Inflammatory macrophage (primary cell): ENCODE measurements at regions not wholly inside any gene's neighbourhood (a gene's known extent, or its start where the extent isn't known, plus 50 kb on each side); places are given as distances from the start of the nearest gene placed in this dataset.
A peak's percentile ranks its signal among the peaks of the same experiment; 100 is the strongest.

Source experiments
- DNase-seq, 2 donors: peaks; one replicate each; pipeline ENCODE4 v3.0.0-alpha.2; 2020 to 2022

DNA sequence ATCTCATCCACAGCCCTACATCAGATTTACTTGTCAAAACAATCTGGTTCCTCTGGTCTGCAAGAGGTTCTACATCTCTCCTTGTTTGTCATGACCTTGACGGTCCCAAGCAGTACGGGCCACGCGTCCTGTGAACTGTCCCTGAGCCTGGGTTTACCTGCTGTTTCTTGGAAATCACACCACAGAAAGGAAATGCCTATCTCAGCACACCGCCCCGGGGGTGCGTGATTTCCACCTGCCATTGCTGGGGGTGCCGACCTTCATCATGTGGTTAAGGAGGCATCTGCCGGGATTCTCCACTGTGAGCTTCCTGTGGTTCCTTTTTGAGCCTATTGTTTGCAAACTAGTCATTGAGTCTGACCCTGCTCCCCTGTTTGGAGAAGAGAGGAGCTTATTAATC lies 1363.4 kb downstream of the BRD1 start:
- no peak for DNase-seq

DNA sequence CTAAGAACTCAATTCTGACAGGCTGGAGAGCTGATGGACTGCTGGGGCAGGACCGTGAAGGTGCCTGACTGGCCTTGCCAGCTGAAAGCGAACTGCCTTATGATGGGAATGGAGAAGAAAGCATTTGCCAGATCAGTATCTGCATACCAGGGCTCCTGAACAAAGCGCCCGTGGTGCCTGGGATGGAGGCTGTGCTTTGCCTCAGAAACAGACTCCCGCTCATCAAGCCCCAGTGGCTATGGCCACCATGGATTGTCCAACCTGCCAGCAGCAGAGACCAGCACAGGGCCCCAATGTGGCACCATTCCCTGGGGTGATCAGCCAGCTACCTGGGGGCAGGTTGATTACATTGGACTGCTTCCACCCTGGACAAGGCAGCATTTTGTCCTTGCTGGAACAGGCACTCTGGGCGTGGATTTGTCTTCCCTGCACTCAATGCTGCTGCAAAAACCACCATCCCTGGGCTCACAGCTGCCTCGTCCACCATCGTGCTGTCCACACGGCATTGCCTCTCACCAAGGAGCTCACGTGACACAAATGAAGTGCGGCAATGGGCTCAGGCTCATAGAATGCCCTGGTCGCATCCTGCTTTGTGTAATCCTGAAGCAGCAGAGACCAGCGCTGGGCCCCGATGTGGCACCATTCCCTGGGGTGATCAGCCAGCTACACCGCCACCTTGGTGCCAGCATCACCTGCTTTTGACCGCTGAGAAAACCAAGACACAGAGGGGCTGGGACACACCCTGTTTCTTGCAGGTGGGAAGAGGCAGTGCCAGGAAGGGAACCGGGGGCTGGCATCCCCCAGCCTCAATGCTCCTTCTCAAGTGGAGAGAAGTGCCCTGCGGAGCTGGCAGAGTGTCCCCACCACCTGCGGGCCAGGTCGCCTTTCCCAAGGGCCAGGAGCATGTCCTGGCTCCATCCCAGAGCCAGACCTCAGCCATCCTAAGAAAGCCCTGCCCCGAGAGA lies 1367.5 kb downstream of the BRD1 start:
- no peak for DNase-seq

DNA sequence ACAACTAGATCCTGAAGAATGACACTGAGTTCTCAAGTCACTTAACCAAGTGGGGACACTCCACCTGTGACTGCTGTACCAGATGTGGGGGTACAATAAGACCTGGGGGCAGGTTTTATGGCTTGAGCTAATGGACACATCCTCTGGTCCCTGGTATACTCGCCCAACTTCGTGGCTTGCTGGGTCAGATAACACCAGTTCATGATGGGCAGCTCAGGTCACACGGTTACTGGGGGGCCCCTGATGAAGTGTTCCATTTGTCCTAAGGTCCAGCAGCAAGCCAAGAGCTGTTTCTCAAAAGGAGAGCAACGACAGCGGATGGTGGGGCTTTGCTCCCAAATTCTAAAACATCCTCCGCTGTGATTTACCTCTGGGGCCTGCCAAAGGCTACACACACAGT lies 1368.4 kb downstream of the BRD1 start:
- DNase-seq, result no peak

DNA sequence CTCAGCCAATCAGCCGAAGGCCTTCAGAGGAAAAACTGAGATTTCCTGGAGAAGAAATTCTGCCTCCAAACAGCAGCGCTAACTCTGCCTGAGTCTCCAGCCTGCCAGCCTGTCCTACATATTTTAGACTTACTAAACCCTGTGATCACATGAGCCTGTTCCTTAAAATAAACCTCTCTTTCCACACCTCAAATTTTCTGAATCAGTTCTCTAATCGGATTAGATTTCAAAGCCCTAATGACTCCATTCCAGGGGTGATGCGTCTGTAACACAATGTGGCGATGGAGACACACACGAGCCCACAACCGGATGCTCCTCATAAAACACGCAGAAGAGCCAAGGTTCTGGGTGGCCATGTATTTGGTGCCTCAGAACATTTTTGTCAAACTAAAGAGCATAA lies 1371.2 kb downstream of the BRD1 start:
- DNase-seq, result peak in 1 of 2 donors; percentile 35

DNA sequence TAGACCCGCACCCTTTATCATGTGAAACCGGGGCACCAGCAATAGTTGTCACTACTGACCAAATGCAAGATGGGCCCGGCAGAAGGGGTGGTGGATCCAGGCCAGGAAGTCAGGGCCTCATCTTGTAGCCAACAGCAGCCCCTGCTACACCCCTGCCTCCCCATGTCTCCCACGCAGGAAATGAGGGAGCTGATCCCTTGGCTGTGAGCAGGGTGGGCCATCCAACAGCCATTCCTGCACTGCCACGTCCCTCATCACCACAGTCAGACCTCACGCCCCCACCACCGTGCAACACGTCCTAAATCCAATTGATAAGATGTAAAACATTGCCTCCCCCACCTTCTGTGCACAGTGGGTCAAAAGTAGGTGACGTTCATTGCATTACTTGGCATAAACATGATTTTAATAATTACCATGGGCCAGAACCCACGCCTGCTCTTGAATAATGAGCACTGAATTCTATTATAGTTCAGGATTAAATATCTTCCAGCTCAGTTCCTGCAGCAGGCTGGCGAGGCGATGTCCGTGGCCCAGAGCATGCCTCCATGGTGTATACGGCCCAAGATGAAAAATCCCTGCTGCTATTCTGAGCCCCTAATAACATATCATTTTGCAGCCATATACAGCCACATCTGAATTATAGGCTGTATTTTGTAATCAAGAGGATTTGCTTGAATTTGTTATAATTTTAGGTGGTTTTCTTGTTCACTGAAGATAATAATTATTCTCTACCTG lies 1373.8 kb downstream of the BRD1 start:
- no peak for DNase-seq

DNA sequence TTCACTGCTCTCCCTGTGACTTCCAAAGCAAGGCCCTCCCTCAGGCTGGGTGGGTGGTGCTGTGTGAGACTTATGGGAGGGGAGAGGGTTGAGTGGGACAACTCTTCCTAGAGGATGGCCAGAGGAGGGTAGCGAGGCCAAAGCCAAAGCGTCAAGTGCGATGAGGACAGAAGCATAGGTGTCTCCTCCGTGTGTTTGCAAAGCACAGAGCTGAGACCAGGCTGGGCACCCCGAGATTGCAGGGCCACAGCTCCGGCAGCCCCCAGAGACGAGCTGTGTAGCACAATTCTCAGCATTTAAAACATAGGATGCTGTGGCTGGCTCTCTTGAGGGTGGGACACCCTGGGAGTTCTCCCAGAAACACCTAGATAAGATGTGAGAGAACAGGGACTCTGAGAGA lies 1374.5 kb downstream of the BRD1 start:
- no peak for DNase-seq

DNA sequence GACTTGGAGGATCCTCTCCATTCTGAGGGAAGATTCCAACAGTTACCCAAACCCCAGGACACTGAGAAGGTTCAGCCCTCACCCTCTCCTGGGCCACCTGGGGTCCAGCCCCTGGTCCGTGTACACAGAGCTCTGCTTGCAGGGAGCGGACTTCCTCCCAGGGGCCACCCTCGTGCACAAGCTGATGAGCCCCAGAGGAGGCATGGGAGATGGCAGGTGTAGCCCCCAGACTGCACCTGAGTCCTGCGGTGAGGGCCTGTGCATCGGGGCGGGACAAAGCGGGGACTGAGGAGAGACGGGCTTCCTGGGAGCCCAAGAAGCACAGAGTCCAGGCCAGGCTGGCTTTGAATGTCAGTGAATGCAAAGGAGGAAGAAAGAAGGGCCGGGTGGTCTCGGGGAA lies 1374.9 kb downstream of the BRD1 start:
- DNase-seq, result no peak

DNA sequence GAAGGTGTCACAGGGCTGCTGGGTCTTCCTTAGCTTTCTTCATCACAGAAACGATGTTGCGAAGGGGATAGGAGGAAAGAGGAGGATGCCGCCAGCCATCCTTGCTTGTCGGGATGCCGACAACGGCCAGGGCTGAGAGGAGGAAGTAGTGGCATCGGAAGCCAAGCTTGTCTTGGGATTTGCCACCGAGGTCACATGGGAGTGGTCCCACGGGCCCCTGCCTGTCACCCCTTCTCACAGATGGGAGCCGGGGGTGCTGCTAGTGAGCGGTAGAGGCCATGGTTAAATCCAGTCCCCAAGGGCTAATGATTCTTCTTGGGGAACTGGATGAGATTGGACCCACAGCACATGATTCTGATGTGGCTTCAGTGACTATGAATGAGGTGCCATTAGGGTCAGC lies 1375.8 kb downstream of the BRD1 start:
- no peak for DNase-seq

DNA sequence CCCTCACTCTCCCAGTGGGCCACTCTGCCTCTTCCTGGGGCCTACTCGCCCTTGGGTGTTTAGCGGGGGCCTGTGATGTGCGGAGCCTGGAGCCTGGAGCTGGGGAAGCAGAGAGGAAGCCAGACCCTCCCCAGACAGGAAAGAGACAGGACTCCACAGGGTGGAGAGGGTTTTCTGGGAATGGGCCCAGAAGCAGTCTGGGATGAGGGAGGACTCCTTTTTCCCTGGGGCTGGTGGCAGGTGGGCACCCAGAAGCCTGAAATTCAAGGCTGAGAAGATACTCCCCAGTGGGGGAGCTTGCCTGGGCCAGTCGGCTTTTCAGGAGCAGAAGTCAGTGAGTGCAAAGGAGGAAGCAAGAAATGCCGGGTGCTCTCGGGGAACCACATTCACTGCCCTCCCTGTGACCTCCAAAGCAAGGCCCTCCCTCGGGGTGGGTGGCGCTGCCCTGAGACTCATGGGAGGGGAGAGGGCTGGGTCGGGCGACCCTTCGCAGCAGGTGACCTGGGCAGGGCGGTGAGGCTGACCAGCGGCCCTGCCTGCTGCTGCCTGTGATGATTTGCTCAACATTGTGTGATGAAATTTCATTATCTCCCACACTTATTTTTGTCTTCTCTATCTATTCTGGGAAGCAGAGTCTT lies 1377.4 kb downstream of the BRD1 start:
- DNase-seq, result peak; percentile 8 to 31

DNA sequence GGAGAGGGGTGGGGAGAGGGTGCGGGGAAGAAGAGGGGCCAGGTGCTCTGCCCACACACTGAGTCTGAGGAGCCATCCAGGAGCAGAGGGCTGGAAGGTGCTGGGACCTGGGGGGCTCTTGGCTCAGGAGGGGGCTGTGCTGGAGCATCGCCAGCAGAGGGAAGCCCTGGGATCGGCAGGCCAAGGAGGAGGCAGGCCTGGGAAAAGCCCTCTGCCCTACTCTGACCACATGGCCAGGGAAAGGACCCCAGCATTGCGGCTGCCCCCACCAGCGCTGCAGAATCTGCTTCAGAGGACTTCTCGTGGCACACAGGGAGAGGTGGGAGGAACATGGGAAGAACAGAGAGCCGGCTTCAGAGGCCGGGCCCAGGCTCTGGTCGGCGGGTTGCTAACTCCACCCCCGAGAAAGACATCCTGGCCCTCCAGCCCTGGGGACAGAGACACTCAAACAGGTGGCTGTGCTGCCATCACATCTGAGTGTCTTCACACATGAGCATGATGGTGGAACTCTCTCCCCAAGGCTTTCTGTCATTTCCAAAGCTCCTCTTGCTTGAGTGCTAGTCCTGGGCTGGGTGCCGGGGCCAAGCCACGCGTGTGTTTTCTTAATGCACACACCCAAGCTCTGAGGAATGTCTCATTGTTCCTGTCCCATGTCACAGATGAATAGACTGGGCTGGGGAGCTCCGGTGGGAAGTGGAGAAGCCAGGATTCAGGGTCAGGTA lies 1378.0 kb downstream of the BRD1 start:
- DNase-seq, result no peak

DNA sequence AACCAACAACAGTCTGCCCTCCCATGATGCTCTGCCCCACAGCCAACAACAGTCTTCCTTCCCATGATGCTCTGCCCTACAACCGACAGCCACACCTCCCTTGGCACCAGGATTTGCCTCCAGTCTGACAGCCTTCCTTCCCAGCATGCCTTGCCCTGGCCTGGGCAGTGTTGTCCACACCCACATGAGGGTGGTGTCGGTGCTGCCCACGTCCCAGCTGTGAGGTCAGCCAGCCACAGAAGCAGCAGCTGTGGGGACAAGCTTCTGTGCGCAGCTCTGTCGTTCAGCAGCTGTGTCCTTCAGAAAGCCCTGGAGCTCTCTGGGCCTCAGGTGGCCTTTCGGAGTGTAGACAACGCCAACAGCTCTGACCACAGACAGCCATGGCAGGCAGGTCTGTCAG lies 1378.9 kb downstream of the BRD1 start:
- DNase-seq, result no peak

DNA sequence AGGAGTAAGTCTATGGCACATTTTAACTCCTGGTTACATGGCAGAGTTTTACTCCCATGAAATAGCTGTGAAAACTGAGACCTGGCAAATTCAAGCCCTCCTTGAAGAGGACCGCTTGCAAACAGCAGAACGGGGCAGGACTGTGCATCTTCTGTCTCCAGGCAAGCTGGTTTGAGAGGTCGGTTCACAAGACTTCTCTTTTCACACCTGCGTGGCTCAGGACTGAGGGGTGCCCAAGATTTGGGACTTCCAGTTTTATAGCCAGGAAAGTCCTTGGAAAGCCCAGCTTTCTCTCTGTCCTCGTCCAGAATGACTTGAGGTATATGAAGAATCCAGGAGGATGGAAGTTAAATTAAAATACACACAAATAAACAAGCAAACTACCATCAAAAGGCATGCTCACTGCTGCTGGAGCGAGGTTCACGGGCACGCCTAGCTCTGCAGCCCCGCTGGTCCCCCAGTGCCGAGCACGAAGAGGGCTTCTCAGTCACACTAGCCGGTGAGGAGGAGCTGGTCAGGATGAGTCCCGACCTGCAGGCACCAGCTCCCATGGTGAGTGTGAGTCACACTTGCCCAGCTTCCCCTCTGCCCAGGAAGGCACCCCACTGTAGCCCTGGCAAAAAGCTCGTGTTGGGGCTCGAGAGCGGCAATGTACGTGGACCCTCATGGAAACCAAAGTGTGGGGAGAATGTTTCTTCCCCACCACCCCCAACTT lies 1382.4 kb downstream of the BRD1 start:
- no peak for DNase-seq

DNA sequence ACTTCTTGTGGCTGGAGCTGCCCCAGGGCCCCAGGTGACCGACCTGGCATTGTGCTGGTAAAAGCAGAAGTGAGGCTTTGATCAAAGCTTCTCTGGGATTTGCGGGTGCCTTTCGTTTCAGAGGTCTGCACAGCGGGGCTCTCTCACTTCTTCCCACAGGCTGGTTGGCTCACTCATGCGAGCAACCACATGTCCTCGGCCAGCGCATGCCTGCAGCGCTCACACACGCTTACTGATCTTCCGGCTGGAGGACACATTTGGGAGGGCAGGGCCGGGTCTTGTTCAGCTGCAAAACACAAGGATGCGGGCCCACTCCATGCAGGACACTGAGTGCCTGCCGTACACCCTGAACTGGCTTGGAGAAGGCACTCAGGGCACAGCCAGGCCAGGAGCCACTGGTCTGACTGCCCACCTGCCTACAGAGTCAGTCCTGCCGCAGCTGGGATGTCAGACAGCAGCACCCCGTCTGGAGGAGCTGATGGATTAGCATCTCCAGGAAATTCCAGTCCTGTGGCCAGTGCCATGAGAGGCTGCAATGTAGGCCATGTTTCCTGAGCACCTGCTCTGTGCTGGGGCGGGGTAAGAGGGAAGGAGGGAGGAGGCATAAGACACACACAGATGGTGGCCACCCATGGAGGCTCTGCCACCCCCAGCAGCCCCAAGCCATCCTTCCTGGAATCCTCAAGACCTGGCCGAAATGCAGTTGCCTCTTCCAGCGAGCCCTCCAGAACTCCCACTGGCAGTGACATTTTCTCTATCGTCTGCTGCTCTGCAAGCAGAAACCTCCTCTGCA lies 1383.2 kb downstream of the BRD1 start:
- DNase-seq, result no peak

DNA sequence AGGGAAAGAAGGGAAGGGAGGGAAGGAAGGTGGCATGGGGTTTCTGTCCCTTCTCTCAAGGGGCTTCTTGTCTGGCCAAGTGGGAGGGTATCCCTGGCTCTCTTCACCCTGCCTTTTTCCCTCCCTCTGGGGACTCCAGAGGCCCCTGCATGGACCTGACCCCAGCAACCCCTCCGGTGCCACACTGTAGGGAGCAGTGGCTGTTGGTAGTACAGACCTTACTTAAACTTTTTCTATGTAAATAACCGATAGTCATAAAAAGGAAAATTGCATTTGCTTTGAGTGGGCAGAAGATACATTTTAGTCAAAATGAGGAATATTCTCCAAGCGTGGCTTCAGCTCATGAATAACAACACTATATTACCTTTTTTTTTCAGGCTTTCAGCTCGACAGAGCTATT lies 1384.0 kb downstream of the BRD1 start:
- no peak for DNase-seq

DNA sequence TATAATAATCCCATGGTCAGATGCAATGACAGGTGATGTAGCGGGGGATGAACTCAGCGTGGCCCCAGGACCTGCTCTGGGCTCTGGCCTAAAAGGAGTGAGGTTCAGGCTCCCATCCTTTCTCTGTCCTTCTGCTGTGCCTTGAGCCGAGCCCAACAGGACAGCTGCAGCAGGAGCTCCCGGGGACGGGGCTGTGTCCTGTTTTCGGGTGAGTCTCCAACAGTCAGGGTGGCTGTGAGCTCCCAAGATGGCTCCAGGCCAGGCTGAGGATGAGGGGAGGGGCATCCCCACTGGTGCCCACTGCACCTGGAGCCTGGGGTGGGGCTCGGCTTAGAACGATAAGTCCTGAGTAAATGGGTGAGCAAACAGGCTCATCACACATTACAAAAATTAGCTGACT lies 1385.0 kb downstream of the BRD1 start:
- no peak for DNase-seq

DNA sequence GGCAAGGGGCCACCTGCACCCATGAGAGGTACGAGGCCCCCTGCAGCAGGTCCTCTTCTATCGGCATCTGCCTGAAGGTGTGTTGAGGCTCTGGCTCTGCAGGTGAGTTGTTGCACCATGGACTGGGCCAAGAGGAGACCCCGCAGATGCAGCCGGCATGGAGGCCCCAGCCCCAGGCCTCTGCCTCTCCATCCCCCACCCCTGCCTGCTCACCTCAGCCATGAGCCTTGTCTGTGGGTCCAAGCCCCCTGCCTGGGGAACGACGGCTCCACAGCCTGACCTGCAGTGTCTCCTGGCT lies 1386.2 kb downstream of the BRD1 start:
- DNase-seq, result no peak

DNA sequence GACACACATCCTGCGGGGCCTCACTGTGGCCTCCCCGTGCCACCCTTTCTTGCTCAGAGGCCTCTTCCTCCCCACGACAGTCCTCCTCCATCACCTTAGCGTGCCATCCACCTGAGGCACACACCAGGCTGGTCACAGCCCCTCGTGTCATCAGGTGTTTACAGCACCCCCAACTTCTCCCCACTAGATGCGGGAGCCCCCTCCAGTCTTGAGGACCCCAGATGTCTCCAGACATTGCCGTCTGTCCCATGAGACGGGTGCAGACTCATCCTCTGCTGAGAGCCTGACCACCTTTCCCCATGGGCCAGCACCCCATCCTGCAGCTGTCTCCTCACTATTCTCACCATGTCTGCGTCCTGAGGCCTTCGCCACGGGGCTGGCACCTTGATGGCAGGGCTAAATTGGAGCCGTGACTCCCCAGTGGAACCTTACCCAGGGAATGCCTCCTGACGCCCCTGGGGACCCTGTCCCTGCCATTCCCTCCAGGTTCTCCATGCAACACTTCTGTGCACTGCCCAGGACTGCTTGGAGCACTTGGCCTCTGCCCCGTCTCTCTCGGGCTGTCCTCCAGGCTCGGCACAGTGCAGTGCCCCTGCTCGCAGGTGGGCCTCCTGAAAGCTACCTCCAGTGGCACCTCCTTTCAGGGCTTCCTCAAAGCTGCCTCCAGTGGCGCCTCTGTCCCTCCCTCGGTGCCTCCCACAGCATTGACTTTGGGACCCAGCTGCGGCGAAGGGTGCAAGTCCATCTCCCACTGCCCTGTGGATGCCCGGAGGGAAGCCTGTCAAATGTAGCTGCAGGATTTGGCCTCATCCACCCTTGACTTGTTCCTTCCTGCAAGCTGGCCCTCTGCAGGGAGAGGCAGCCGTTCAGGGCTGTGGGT lies 1386.8 kb downstream of the BRD1 start:
- no peak for DNase-seq

DNA sequence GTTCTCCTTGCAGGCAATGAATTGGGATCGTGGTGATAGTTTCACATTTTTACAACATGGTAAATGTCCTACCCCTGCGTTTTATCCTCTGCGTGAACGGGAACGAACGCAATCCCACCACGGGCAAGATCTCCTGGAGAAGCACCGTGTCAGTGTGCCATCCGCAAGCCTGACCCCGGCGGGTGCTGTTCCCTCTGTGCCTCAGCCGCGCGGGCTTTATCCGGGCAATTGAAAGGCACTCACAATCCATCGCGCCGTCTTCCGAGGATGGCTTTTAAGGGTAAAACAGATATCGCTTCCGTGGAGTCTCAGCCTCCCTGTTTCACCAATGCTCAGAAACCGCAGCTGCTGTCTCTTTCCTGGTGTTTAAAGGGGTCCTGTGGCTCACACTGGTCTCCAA lies 1387.5 kb downstream of the BRD1 start:
- no peak for DNase-seq

DNA sequence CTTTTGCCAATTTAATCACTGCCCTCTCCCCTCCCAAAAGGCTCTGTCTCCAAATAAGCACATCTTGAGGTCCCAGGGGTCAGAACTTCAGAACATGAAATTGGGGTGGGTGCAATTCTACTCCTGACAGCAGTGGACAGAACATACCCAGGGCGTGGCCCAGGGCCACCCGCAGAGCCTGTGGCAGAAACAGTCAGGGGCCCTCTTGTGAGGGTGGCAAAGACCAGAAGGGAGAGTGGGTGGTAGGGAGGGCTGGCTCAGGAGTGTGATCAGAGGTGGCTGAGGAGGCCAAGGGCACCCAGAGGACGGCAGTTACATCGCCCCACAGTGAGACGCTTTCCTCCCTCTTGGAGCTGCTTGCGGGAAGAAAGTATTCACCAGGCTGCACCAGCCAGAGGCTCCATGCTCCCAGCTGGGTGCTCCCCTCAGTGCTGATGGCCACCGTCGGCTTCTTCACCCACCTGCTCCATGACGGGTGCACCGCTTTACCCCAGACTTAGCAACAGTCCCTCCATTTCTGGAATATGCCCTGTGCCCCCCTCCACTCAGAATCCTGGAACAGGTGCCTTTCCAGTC lies 1388.0 kb downstream of the BRD1 start:
- no peak for DNase-seq
